ENCODE measurements at regions not wholly inside any gene's neighbourhood (a gene's known extent, or its start where the extent isn't known, plus 50 kb on each side); places are given as distances from the start of the nearest gene placed in this dataset.

DNA sequence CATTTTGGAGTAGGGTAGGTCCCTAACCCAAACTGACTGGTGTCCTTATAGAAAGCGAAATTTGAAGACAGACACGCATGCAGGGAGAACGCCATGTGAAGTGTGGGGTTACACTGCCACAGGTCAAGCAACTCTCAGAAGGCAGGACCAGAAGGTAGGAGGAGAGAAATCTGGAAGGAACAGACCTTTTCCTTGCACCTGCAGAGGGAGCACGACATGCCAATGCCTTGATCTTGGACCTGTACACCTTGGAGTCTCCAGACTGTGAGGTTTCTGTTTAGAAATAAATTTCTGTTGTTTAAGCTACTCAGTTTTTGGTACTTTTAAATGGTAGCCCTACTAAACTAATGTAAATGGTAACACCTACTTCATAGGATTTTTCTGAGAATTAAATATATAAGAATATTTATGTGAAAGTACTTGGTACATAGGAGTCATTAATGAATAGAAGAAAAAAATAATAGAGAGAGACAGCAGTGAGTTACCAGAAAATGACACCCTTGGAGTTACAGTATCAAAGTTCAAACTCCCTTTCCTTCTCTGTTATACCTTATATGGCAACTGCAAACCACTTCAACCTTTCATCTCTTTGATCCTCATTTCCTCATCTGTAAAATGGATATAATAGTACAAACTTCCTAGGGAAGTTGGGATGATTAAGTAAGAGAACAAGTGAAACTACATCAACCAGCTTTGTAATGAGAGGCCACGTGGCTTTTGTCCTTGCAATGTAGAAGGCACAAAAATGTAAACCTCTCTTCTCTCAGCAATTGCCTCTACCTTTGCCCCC, 184.9 kb upstream of the PARD3B start:
- TF ChIP-seq, protein P1, sequence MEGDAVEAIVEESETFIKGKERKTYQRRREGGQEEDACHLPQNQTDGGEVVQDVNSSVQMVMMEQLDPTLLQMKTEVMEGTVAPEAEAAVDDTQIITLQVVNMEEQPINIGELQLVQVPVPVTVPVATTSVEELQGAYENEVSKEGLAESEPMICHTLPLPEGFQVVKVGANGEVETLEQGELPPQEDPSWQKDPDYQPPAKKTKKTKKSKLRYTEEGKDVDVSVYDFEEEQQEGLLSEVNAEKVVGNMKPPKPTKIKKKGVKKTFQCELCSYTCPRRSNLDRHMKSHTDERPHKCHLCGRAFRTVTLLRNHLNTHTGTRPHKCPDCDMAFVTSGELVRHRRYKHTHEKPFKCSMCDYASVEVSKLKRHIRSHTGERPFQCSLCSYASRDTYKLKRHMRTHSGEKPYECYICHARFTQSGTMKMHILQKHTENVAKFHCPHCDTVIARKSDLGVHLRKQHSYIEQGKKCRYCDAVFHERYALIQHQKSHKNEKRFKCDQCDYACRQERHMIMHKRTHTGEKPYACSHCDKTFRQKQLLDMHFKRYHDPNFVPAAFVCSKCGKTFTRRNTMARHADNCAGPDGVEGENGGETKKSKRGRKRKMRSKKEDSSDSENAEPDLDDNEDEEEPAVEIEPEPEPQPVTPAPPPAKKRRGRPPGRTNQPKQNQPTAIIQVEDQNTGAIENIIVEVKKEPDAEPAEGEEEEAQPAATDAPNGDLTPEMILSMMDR (IDR thresholded peaks at IDR 0.05) = no peak
- no peak for TF ChIP-seq POLR2A (IDR thresholded peaks at IDR 0.05)

All from lower leg skin (tissue), 3 donors.